AG04450 (cell line): ENCODE measurements at regions not wholly inside any gene's neighbourhood (a gene's known extent, or its start where the extent isn't known, plus 50 kb on each side); places are given as distances from the start of the nearest gene placed in this dataset.

ENCODE experiments used
- CTCF ChIA-PET: fragments of 300-600, 350-600 bp; formaldehyde crosslinking; extraction: SDS; loops from one replicate; lab custom pipeline; 2022; ENCODE audit warnings: antibody characterized with exemption, inconsistent platforms; lab: Charles Lee
- POLR2A ChIA-PET: fragments of 350-600 bp; formaldehyde crosslinking; extraction: SDS; loops from one replicate; lab custom pipeline; 2021; ENCODE audit warnings: antibody characterized with exemption, inconsistent platforms; lab: Yijun Ruan, JAX
- DNase-seq: peaks from one replicate; pipeline ENCODE4 v3.0.0-alpha.2; 2011; ENCODE audit warnings: low read depth, low spot score
- H3K27ac ChIP-seq: one replicate; pipeline ENCODE4 v1.5.1; 2012; ENCODE audit warnings: low read depth, low read length, control low read depth
- H3K27me3 ChIP-seq: one replicate; pipeline ENCODE4 v1.6.0; 2012; ENCODE audit warnings: low read length; ENCODE audit not compliant: control insufficient read depth, insufficient read depth
- H3K4me3 ChIP-seq: 2 replicates; pipeline ENCODE4 v1.5.1; 2011; ENCODE audit warnings: mild to moderate bottlenecking, low read depth, low read length, control low read depth
- H3K9me3 ChIP-seq: 2 replicates; pipeline ENCODE4 v1.5.1; 2012; ENCODE audit warnings: low read length; ENCODE audit not compliant: control insufficient read depth, insufficient read depth
- TF ChIP-seq, protein P1 (sequence below): IDR thresholded peaks from 2 replicates; pipeline ENCODE4 v1.5.1; 2011; ENCODE audit warnings: low read depth, low read length, control low read depth, inconsistent platforms

DNA sequence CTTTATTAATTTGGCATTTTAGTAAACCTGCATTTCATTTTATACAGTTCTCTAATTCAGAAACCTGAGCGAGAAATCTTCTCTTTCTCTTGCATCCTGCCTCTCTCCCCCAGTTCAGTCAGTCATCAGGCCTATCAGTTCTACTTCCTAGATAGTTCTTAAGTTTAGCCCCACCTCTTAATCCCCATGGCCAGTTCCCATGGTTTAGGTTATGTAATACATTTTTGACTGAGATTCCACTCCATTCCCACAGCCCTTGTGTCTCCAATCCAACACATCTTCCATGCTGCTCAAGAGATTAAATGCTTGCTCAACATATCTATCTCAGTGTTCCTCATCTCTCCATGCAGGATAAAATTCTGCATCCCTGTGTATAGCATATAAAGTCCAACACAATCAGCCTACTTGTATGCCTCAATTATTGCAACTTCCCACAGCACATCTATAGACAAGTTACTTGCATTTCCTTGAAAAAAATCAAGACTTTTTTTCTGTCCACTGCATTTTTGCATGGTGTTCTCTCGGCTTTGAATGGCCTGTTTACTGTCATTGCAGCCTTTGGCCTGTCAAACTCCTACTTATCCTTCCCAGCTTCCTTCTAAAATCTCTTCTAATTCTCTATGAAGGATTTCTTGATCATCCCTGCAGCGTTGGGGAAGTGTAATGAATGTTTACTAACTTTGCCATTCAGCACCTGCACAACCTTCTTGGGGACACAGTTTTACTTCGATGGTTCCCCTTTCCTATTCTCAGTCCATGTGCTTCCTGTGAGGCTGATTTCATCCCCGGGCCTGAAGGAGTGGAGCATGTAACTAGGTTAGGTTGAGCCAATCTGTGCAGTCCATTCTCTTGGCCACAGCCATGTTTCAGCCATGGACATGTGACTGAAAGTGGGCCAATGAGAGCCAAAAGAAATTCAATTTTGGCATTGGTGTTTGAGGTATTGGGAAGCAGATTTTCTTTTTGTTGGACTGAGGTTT is 80.8 kb downstream of the DACT1 start:
- Histone ChIP-seq H3K27ac (no peak overlapping the region), H3K9me3 (no peaks in the 10 kb centered on the region), H3K27me3 (no peaks in the 10 kb centered on the region), H3K4me3 (no peak overlapping the region)
- CTCF ChIA-PET = interaction anchor here (1.0 kb wide), 1 partner anchor 10 kb away, joined by 4 read pairs; no protein-coding TSS in a partner anchor
- TF ChIP-seq, protein P1, sequence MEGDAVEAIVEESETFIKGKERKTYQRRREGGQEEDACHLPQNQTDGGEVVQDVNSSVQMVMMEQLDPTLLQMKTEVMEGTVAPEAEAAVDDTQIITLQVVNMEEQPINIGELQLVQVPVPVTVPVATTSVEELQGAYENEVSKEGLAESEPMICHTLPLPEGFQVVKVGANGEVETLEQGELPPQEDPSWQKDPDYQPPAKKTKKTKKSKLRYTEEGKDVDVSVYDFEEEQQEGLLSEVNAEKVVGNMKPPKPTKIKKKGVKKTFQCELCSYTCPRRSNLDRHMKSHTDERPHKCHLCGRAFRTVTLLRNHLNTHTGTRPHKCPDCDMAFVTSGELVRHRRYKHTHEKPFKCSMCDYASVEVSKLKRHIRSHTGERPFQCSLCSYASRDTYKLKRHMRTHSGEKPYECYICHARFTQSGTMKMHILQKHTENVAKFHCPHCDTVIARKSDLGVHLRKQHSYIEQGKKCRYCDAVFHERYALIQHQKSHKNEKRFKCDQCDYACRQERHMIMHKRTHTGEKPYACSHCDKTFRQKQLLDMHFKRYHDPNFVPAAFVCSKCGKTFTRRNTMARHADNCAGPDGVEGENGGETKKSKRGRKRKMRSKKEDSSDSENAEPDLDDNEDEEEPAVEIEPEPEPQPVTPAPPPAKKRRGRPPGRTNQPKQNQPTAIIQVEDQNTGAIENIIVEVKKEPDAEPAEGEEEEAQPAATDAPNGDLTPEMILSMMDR = no peak
- POLR2A ChIA-PET = interaction anchor here (1.0 kb wide), 1 partner anchor 30 kb away, joined by 3 read pairs; no protein-coding TSS in a partner anchor
- DNase-seq = no peak

DNA sequence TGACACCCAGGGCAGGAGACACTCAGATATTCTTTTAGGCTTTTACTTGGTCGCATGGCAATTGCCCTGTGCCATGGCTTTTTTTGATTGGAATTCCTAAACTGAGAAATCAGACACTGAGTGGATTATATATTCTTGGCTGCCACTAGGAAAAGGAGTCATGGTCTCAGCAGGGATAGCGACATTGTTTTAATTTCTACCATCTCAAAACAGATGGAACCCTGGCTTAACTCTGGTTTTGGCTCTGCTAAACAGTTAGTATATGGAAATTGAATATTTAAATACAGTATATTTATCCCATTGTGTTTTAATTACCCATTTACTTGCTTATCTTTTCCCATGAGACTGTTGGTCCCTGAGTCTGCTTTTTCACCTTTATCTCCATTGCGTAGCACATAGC is 84.0 kb downstream of the DACT1 start:
- DNase-seq = no peak
- H3K27ac ChIP-seq = no peak overlapping the region
- TF ChIP-seq, protein P1 = no peak
- H3K4me3 ChIP-seq = no peak overlapping the region
- CTCF ChIA-PET = no interaction called here
- H3K9me3 ChIP-seq = no peaks in the 10 kb centered on the region
- no peaks in the 10 kb centered on the region for H3K27me3 ChIP-seq
- POLR2A ChIA-PET = no interaction called here

DNA sequence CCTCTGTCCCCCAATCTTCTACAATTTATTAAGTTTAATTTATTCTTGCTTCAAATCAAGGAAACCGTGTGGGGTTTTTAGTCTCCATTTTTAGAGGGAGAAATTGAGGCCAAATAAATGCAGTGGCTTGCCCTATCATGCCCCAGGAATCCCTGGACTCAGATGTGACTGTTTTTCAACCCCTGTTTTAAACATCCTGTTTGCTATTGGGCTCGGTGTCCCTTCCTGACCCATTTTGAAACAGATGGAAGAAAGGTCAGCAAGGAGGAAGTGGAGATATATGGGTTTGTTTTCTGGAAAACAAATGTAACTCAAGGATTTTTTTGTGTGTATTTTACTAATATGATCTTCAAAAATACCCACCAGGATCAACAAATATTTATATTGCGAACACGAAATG is 84.7 kb downstream of the DACT1 start:
- CTCF ChIA-PET = no interaction called here
- POLR2A ChIA-PET = no interaction called here
- no peaks in the 10 kb centered on the region for H3K9me3 ChIP-seq
- no peak overlapping the region for H3K27ac ChIP-seq
- TF ChIP-seq, protein P1 = no peak
- DNase-seq = no peak
- no peak overlapping the region for H3K4me3 ChIP-seq
- no peaks in the 10 kb centered on the region for H3K27me3 ChIP-seq

DNA sequence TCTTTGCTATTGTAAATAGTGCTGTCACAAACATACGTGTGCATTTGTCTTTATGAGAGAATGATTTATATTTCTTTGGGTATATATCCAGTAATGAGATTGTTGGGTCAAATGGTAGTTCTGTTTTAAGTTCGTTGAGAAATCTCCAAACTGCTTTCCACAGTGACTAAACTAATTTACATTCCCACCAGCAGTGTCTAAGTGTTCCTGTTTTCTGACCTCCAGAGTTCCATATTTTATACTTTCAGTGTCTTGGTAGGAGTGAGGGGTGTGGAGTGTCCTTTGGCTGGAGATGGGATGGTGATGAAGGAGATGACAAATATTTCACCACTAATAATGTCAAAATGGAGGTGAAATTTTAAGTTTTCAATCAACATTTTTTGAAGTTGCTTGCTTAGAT is 86.4 kb downstream of the DACT1 start:
- H3K27me3 ChIP-seq = no peaks in the 10 kb centered on the region
- DNase-seq = no peak
- ChIA-PET POLR2A (no interaction called here), CTCF (no interaction called here)
- H3K4me3 ChIP-seq = no peak overlapping the region
- TF ChIP-seq, protein P1 = no peak
- H3K9me3 ChIP-seq = no peaks in the 10 kb centered on the region
- H3K27ac ChIP-seq = no peak overlapping the region

DNA sequence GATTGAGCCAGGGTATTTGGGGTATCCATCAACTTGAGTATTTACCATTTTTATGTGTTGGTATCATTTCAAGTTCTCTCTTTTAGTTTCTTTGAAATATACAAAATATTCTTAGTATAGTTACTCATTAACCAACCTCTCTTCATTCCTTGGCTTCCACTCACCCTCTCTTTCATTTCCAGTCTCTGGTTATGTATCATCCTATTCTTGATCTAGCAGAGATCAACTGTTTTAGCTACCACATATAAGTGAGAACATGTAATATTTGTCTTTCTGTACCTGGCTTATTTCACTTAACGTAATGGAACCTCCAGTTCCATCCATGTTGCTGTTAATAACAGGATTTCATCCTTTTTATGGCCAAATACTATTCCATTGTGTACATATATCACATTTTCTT is 86.9 kb downstream of the DACT1 start:
- TF ChIP-seq, protein P1 = no peak
- no peak for DNase-seq
- Histone ChIP-seq H3K27me3 (no peaks in the 10 kb centered on the region), H3K9me3 (no peaks in the 10 kb centered on the region), H3K4me3 (no peak overlapping the region), H3K27ac (no peak overlapping the region)
- ChIA-PET POLR2A (no interaction called here), CTCF (no interaction called here)
